Umbilical cord (tissue), 1 donor: ENCODE measurements at regions not wholly inside any gene's neighbourhood (a gene's known extent, or its start where the extent isn't known, plus 50 kb on each side); places are given as distances from the start of the nearest gene placed in this dataset.
A peak's percentile ranks its signal among the peaks of the same experiment; 100 is the strongest.
"Not testable (repeated sequence)": the region's sequence is repeated elsewhere in the genome, so short reads cannot be mapped to it uniquely, and the experiment has no call there.

Experiments used
- DNase-seq: peaks from one replicate; pipeline ENCODE4 v3.0.0-alpha.2; 2015; ENCODE audit warnings: low spot score

GRCh38 chr3:177890359-177890683 lies 645.9 kb upstream of the KCNMB2 start:
- no peak for DNase-seq

- DNase-seq = not testable (repeated sequence)
Measured at GRCh38 chr3:177891569-177891968, 644.7 kb upstream of the KCNMB2 start.

- DNase-seq = no peak
Measured at GRCh38 chr3:177893331-177893730, 642.9 kb upstream of the KCNMB2 start.

GRCh38 chr3:177894081-177894728 lies 642.0 kb upstream of the KCNMB2 start:
- no peak for DNase-seq

- DNase-seq = no peak
Measured at GRCh38 chr3:177898185-177898584, 638.1 kb upstream of the KCNMB2 start.

GRCh38 chr3:177899275-177900067 lies 636.8 kb upstream of the KCNMB2 start:
- no peak for DNase-seq

- DNase-seq = no peak
Measured at GRCh38 chr3:177902876-177903275, 633.4 kb upstream of the KCNMB2 start.

GRCh38 chr3:177904621-177905020 lies 631.6 kb upstream of the KCNMB2 start:
- no peak for DNase-seq

- DNase-seq = peak; percentile 67
Measured at GRCh38 chr3:177905173-177906125, 630.8 kb upstream of the KCNMB2 start.

- peak; percentile 59 for DNase-seq
Measured at GRCh38 chr3:177906126-177906511, 630.1 kb upstream of the KCNMB2 start.

GRCh38 chr3:177906578-177907229 lies 629.5 kb upstream of the KCNMB2 start:
- peak; percentile 13 for DNase-seq

- DNase-seq = not testable (repeated sequence)
Measured at GRCh38 chr3:177909530-177909929, 626.7 kb upstream of the KCNMB2 start.

GRCh38 chr3:177914224-177914623 lies 622.0 kb upstream of the KCNMB2 start:
- DNase-seq = no peak

- DNase-seq = no peak
Measured at GRCh38 chr3:177916461-177916860, 619.8 kb upstream of the KCNMB2 start.

GRCh38 chr3:177917234-177917861 lies 618.9 kb upstream of the KCNMB2 start:
- no peak for DNase-seq

- no peak for DNase-seq
Measured at GRCh38 chr3:177921153-177921552, 615.1 kb upstream of the KCNMB2 start.

- DNase-seq = no peak
Measured at GRCh38 chr3:177924261-177924660, 612.0 kb upstream of the KCNMB2 start.

GRCh38 chr3:177928172-177928873 lies 607.9 kb upstream of the KCNMB2 start:
- no peak for DNase-seq

GRCh38 chr3:177929310-177929709 lies 606.9 kb upstream of the KCNMB2 start:
- no peak for DNase-seq

GRCh38 chr3:177930771-177931170 lies 605.5 kb upstream of the KCNMB2 start:
- DNase-seq = no peak

GRCh38 chr3:177931346-177931745 lies 604.9 kb upstream of the KCNMB2 start:
- DNase-seq = no peak
